ENCODE measurements at regions not wholly inside any gene's neighbourhood (a gene's known extent, or its start where the extent isn't known, plus 50 kb on each side); places are given as distances from the start of the nearest gene placed in this dataset.

DNA sequence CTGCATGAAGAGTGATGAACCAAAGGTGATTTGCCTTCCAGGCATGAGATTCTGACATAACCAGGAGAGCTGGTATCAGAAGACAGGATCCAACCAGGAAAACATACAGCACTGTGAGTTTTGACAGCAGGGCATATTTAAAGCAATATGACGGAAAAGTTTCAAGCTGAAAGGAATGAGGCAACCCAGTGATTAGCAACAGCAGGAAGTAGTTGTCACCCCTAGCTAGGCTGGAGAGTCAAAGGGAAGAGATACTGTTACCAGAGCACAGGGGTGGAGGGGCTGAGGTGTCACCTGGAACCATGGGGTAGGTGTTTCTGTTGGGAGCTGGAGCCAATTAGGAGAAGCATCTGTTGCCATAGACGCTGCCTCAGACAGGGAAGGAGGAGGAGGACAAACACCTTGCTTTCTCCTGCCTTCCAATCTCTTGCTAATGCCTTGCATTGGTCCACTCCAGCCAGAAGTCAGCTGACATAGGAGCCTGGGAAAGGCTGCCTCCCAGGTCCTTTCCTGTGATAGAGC, 125.4 kb upstream of the SORCS3 start:
- no peak overlapping the region for H3K4me3 ChIP-seq
- H3K27ac ChIP-seq (ENCODE audit: low read depth in 1 of 2, low read length in 1 of 2) = no peak overlapping the region
- H3K4me1 ChIP-seq (ENCODE audit: control insufficient read depth in 5 of 5, insufficient read depth in 5 of 5, low read length in 5 of 5) = no peaks in the 10 kb centered on the region
- 21 to 25% methylated on average over 2 of the region's 2 CpGs for WGBS, 2 donors
- peaks cover 0 to 2% (median 0%) of the 10 kb centered on the region in 4 donors for H3K9me3 ChIP-seq (ENCODE audit: control insufficient read depth in 4 of 4, insufficient read depth in 3 of 4, low read length in 3 of 4)
- no peak overlapping the region for H3K9ac ChIP-seq (ENCODE audit: insufficient read depth in 1 of 2, low read length in 2 of 2)
- ATAC-seq (ENCODE audit: insufficient read depth, low FRiP score) (no peak), DNase-seq (no peak)
- no peaks in the 10 kb centered on the region for H3K36me3 ChIP-seq (ENCODE audit: control insufficient read depth in 4 of 4, insufficient read depth in 4 of 4, low read length in 4 of 4)
- TF ChIP-seq, protein P1, sequence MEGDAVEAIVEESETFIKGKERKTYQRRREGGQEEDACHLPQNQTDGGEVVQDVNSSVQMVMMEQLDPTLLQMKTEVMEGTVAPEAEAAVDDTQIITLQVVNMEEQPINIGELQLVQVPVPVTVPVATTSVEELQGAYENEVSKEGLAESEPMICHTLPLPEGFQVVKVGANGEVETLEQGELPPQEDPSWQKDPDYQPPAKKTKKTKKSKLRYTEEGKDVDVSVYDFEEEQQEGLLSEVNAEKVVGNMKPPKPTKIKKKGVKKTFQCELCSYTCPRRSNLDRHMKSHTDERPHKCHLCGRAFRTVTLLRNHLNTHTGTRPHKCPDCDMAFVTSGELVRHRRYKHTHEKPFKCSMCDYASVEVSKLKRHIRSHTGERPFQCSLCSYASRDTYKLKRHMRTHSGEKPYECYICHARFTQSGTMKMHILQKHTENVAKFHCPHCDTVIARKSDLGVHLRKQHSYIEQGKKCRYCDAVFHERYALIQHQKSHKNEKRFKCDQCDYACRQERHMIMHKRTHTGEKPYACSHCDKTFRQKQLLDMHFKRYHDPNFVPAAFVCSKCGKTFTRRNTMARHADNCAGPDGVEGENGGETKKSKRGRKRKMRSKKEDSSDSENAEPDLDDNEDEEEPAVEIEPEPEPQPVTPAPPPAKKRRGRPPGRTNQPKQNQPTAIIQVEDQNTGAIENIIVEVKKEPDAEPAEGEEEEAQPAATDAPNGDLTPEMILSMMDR (IDR thresholded peaks at IDR 0.05; ENCODE audit: control extremely low read depth, extremely low read depth) = no peak
- H3K27me3 ChIP-seq (ENCODE audit: control insufficient read depth in 3 of 3, insufficient read depth in 3 of 3, low read length in 2 of 3) = peaks cover 0 to 5% (median 0%) of the 10 kb centered on the region in 3 donors

DNA sequence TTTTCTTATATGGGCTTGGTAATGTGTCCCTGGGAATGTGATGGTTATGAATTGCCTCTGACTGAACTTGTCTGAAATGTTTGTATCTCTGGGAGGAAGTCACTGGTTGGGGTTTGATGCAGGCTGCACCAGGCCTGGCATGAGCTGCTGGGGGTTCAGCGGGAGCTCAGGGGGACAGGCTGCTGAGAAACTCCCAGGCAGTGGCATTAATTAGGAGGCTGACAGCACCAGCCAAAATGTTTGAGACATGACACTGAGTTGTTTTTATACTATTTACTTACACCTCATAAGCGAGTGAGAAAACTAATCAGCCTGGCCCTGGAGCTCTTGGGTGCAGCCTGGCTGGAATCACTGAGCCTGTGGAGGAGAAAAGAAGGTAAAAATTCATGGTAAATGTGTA, 124.1 kb upstream of the SORCS3 start:
- Histone ChIP-seq H3K9ac (ENCODE audit: insufficient read depth in 1 of 2, low read length in 2 of 2) (no peak overlapping the region), H3K36me3 (ENCODE audit: control insufficient read depth in 4 of 4, insufficient read depth in 4 of 4, low read length in 4 of 4) (no peaks in the 10 kb centered on the region), H3K27ac (ENCODE audit: low read depth in 1 of 2, low read length in 1 of 2) (no peak overlapping the region), H3K9me3 (ENCODE audit: control insufficient read depth in 4 of 4, insufficient read depth in 3 of 4, low read length in 3 of 4) (peaks cover 0 to 2% (median 0%) of the 10 kb centered on the region in 4 donors), H3K4me1 (ENCODE audit: control insufficient read depth in 5 of 5, insufficient read depth in 5 of 5, low read length in 5 of 5) (peaks cover 0 to 1% (median 0%) of the 10 kb centered on the region in 5 donors), H3K4me3 (no peak overlapping the region), H3K27me3 (ENCODE audit: control insufficient read depth in 3 of 3, insufficient read depth in 3 of 3, low read length in 2 of 3) (peaks cover 0 to 5% (median 0%) of the 10 kb centered on the region in 3 donors)
- ATAC-seq (ENCODE audit: insufficient read depth, low FRiP score) (no peak), DNase-seq (no peak)
- 62 to 68% methylated on average over 2 of the region's 2 CpGs for WGBS, 2 donors
- TF ChIP-seq, protein P1 (IDR thresholded peaks at IDR 0.05; ENCODE audit: control extremely low read depth, extremely low read depth) = no peak

DNA sequence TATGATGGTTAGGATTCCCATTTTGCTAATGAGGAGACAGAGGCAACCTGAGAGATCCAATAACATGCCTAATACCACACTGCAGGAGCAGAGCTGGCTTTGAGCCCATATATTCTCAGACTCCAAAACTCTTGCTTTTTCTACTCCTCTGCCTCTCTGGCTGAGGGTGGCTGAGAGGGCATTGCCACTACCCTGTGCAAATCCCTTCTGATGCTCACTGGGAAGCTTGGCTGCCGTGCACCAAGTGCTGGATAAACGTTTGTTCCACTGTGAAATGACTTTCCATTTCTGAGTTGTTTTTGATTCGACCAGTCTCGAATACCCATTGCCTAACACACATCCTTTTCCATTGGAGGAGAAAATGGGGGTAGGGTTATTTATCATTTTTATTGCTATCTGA, 123.1 kb upstream of the SORCS3 start:
- Histone ChIP-seq H3K27me3 (ENCODE audit: control insufficient read depth in 3 of 3, insufficient read depth in 3 of 3, low read length in 2 of 3) (peaks cover 0 to 5% (median 0%) of the 10 kb centered on the region in 3 donors), H3K27ac (ENCODE audit: low read depth in 1 of 2, low read length in 1 of 2) (no peak overlapping the region), H3K9ac (ENCODE audit: insufficient read depth in 1 of 2, low read length in 2 of 2) (no peak overlapping the region), H3K4me3 (no peak overlapping the region), H3K36me3 (ENCODE audit: control insufficient read depth in 4 of 4, insufficient read depth in 4 of 4, low read length in 4 of 4) (no peaks in the 10 kb centered on the region), H3K9me3 (ENCODE audit: control insufficient read depth in 4 of 4, insufficient read depth in 3 of 4, low read length in 3 of 4) (peaks cover 0 to 2% (median 0%) of the 10 kb centered on the region in 4 donors), H3K4me1 (ENCODE audit: control insufficient read depth in 5 of 5, insufficient read depth in 5 of 5, low read length in 5 of 5) (peaks cover 0 to 5% (median 0%) of the 10 kb centered on the region in 5 donors)
- 62 to 81% methylated on average over 4 of the region's 4 CpGs for WGBS, 2 donors
- TF ChIP-seq, protein P1 (IDR thresholded peaks at IDR 0.05; ENCODE audit: control extremely low read depth, extremely low read depth) = no peak
- ATAC-seq (ENCODE audit: insufficient read depth, low FRiP score) (no peak), DNase-seq (no peak)

DNA sequence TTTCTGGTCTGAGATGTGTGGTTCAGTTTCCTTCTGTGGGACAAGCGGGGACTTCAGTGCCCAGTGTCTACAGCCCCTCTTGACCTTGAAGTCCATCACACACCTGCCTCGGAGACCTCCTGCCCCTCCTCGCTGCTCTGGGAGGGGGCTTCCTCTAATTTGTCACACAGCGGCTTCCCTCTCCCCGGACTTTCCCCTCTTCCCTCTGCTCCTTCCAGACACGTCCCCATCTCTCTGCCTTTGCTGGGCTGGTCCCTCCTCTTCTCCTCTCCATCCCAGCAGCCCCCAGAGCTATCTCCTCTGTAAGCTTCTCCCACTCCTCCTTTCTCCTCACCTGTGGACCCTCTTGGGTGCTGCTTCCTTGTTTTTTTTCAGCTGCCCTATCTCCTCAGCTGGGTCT, 122.2 kb upstream of the SORCS3 start:
- Histone ChIP-seq H3K9me3 (ENCODE audit: control insufficient read depth in 4 of 4, insufficient read depth in 3 of 4, low read length in 3 of 4) (peaks cover 0 to 2% (median 0%) of the 10 kb centered on the region in 4 donors), H3K27me3 (ENCODE audit: control insufficient read depth in 3 of 3, insufficient read depth in 3 of 3, low read length in 2 of 3) (peaks cover 0 to 2% (median 0%) of the 10 kb centered on the region in 3 donors), H3K4me3 (no peak overlapping the region), H3K36me3 (ENCODE audit: control insufficient read depth in 4 of 4, insufficient read depth in 4 of 4, low read length in 4 of 4) (no peaks in the 10 kb centered on the region), H3K9ac (ENCODE audit: insufficient read depth in 1 of 2, low read length in 2 of 2) (no peak overlapping the region), H3K27ac (ENCODE audit: low read depth in 1 of 2, low read length in 1 of 2) (no peak overlapping the region), H3K4me1 (ENCODE audit: control insufficient read depth in 5 of 5, insufficient read depth in 5 of 5, low read length in 5 of 5) (peaks cover 0 to 5% (median 0%) of the 10 kb centered on the region in 5 donors)
- TF ChIP-seq, protein P1 (IDR thresholded peaks at IDR 0.05; ENCODE audit: control extremely low read depth, extremely low read depth) = no peak
- WGBS, 2 donors = 84 to 88% methylated on average over 6 of the region's 6 CpGs
- no peak for DNase-seq
- ATAC-seq (ENCODE audit: insufficient read depth, low FRiP score) = no peak

Measured in lung (tissue), 11 donors.